HepG2 (cell line): ENCODE measurements at regions not wholly inside any gene's neighbourhood (a gene's known extent, or its start where the extent isn't known, plus 50 kb on each side); places are given as distances from the start of the nearest gene placed in this dataset.

Source experiments
- ATAC-seq: fragments of 200-7000 bp; cut with Tn5 transposase; 3 replicates; pipeline ENCODE4 v1.9.1; 2020; ENCODE audit warnings: mild to moderate bottlenecking, moderate library complexity
- BruUV-seq: library from RNA; stranded (reverse); fragments of 400-500 nt; replicated peaks from 2 replicates; lab custom pipeline; 2021; lab: Mats Ljungman, UMichigan
- CTCF ChIA-PET: fragments of 300-600 bp; formaldehyde crosslinking; extraction: SDS; loops from one replicate; lab custom pipeline; 2021; ENCODE audit warnings: low total read pairs, inconsistent platforms, low intra/inter-chr PET ratio; lab: Yijun Ruan, JAX
- POLR2A ChIA-PET: fragments of 350-600 bp; sonication (Branson Sonifier 250); formaldehyde crosslinking; loops from one replicate; lab custom pipeline; 2020; ENCODE audit warnings: antibody characterized with exemption, inconsistent platforms; lab: Yijun Ruan, JAX
- DNase-seq: peaks from one replicate; pipeline ENCODE4 v3.0.0-alpha.2; 2015; ENCODE audit warnings: low spot score
- FAIRE-seq: peaks from 3 replicates; lab custom pipeline; 2011; peaks lifted over from hg19 to GRCh38; lab: Jason Lieb, UNC
- H2AFZ ChIP-seq: one replicate; pipeline ENCODE4 v1.6.1; 2011; ENCODE audit warnings: low read length, inconsistent platforms
- H3K27ac ChIP-seq: fragments of 300-600 bp; 3 replicates; pipeline ENCODE4 v1.8.0; 2011; ENCODE audit warnings: mixed run types, mild to moderate bottlenecking, mixed read lengths, low read length, inconsistent platforms; ENCODE audit not compliant: insufficient read depth; ENCODE audit errors: extremely low read length
- H3K27me3 ChIP-seq, 2 experiments: fragments of 200-600 bp in 1 of 2; 2 replicates in 1 of 2; 3 replicates in 1 of 2; pipeline versions ENCODE4 v1.6.0 to v1.8.0; 2011; ENCODE audit warnings: low read length in 2 of 2, mild to moderate bottlenecking in 2 of 2, moderate library complexity in 2 of 2, inconsistent platforms in 1 of 2; ENCODE audit not compliant: insufficient read depth in 2 of 2, control insufficient read depth in 1 of 2
- H3K36me3 ChIP-seq, 2 experiments: fragments of 200-600 bp in 1 of 2; replicated peaks in 1 of 2; 2 replicates in 1 of 2; 3 replicates in 1 of 2; pipeline versions ENCODE4 v1.5.1 to v1.8.0; 2011; ENCODE audit warnings: low read length in 2 of 2, inconsistent platforms in 1 of 2; ENCODE audit not compliant: insufficient read depth in 2 of 2, control insufficient read depth in 1 of 2
- H3K4me1 ChIP-seq: 2 replicates; pipeline ENCODE4 v1.5.1; 2012; ENCODE audit warnings: low read length, inconsistent platforms; ENCODE audit not compliant: insufficient read depth
- H3K4me2 ChIP-seq: 2 replicates; pipeline ENCODE4 v1.6.0; 2011; ENCODE audit warnings: low read depth, low read length, inconsistent platforms
- H3K4me3 ChIP-seq, 3 experiments: fragments of 200-600 bp in 1 of 3; sonication (generic), shearing (Covaris generic) in 1 of 3; replicated peaks in 1 of 3; 2 replicates each; pipeline ENCODE4 v1.5.1; 2011 to 2016; ENCODE audit warnings: low read length in 3 of 3, inconsistent platforms in 2 of 3, low read depth in 2 of 3, mild to moderate bottlenecking in 2 of 3, control low read depth in 1 of 3, mixed read lengths in 1 of 3; ENCODE audit not compliant: insufficient read depth in 1 of 3
- H3K79me2 ChIP-seq: one replicate; pipeline ENCODE4 v1.6.1; 2011; ENCODE audit warnings: low read length, inconsistent platforms; ENCODE audit not compliant: insufficient read depth
- H3K9ac ChIP-seq: 2 replicates; pipeline ENCODE4 v1.6.0; 2011; ENCODE audit warnings: mild to moderate bottlenecking, low read depth, low read length, inconsistent platforms; ENCODE audit not compliant: insufficient read depth
- H3K9me3 ChIP-seq: 2 replicates; pipeline ENCODE4 v1.5.1; 2012; ENCODE audit warnings: mild to moderate bottlenecking, low read length
- H4K20me1 ChIP-seq: 2 replicates; pipeline ENCODE4 v1.6.0; 2011; ENCODE audit warnings: inconsistent platforms, mild to moderate bottlenecking, low read length, moderate library complexity; ENCODE audit not compliant: insufficient read depth
- CC2D1A ChIP-seq: sonication (generic); formaldehyde crosslinking; IDR thresholded peaks from 2 replicates; pipeline ENCODE4 v1.8.1; 2023; ENCODE audit warnings: mild to moderate bottlenecking, missing genetic modification reagents
- ONECUT2 ChIP-seq: sonication (generic); formaldehyde crosslinking; IDR thresholded peaks from 2 replicates; pipeline ENCODE4 v1.4.0; 2020; ENCODE audit warnings: missing genetic modification reagents
- SP1 ChIP-seq, 2 experiments: fragments of 450-650 bp in 1 of 2; sonication (generic) in 1 of 2; formaldehyde crosslinking in 1 of 2; IDR thresholded peaks; 2 replicates each; pipeline versions ENCODE4 v1.4.0 to v1.6.1; 2016 to 2020; ENCODE audit warnings: missing genetic modification reagents in 1 of 2
- ZBTB10 ChIP-seq: sonication (generic); formaldehyde crosslinking; IDR thresholded peaks from 2 replicates; pipeline ENCODE4 v1.4.0; 2020; ENCODE audit warnings: missing genetic modification reagents, borderline replicate concordance
- ZBTB42 ChIP-seq: sonication (generic); formaldehyde crosslinking; IDR thresholded peaks from 2 replicates; pipeline ENCODE4 v1.5.0; 2020; ENCODE audit warnings: mild to moderate bottlenecking, missing genetic modification reagents
- ZNF20 ChIP-seq: sonication (generic); formaldehyde crosslinking; IDR thresholded peaks from 2 replicates; pipeline ENCODE4 v1.4.0; 2020; ENCODE audit warnings: mild to moderate bottlenecking, moderate library complexity, missing genetic modification reagents
- ZNF350 ChIP-seq: sonication (generic); formaldehyde crosslinking; IDR thresholded peaks from 2 replicates; pipeline ENCODE4 v1.4.0; 2020; ENCODE audit warnings: mild to moderate bottlenecking, low read depth, missing genetic modification reagents, borderline replicate concordance
- ZNF451 ChIP-seq: sonication (generic); formaldehyde crosslinking; IDR thresholded peaks from 2 replicates; pipeline ENCODE4 v1.5.0; 2020; ENCODE audit warnings: mild to moderate bottlenecking, missing genetic modification reagents
- ZNF629 ChIP-seq: sonication (generic); formaldehyde crosslinking; conservative IDR thresholded peaks from 2 replicates; pipeline ENCODE4 v1.5.0; 2020; ENCODE audit warnings: missing genetic modification reagents
- WGBS: methylation state at CpG from one replicate; pipeline ENCODE4 v1.1.6; 2017; ENCODE audit warnings: low lambda C conversion rate; 5-methylcytosine and 5-hydroxymethylcytosine counted together
- in situ Hi-C: cut with HindIII; loops from 2 replicates; pipeline ENCODE4 v1.10.0; 2017; ENCODE audit warnings: low pct_unique_long_range_greater_than_20kb; ENCODE audit not compliant: extremely low pct_ligation_motif_present
- intact Hi-C: fragments of 100-400 bp; cut with micrococcal nuclease; formaldehyde crosslinking; loops from one replicate; pipeline ENCODE4 v1.10.0; 2022; ENCODE audit not compliant: unreplicated experiment

GRCh38 chr6:45741437-45742171 lies 274.1 kb downstream of the CLIC5 start (continued):
- TF ChIP-seq ZNF451 (CRISPR knock-in tag): no peak
- TF ChIP-seq, all 625 proteins: peak for 0

GRCh38 chr6:45739058-45739457 lies 276.6 kb downstream of the CLIC5 start:
- Histone ChIP-seq H3K4me2 (no peak overlapping the region), H3K4me1 (peaks cover 7% of the 10 kb centered on the region), H2AFZ (no peak overlapping the region), H3K9me3 (no peaks in the 10 kb centered on the region), H3K27ac (no peak overlapping the region), H3K9ac (no peak overlapping the region), H3K4me3 (no peak overlapping the region), H4K20me1 (no peaks in the 10 kb centered on the region), H3K79me2 (no peaks in the 10 kb centered on the region), H3K36me3 (no peaks in the 10 kb centered on the region)
- CTCF ChIA-PET: no interaction called here
- intact Hi-C loops: no loop called here
- 43% methylated on average over 3 of the region's 3 CpGs for WGBS
- no peak for FAIRE-seq
- no TSS peak for BruUV-seq
- ATAC-seq: no peak
- DNase-seq: no peak
- no peak for TF ChIP-seq CC2D1A (CRISPR knock-in tag)
- no peak for TF ChIP-seq ZNF350 (CRISPR knock-in tag)
- TF ChIP-seq ZNF20 (CRISPR knock-in tag): no peak
- TF ChIP-seq ZBTB42 (CRISPR knock-in tag): no peak
- no peak for TF ChIP-seq ONECUT2 (CRISPR knock-in tag)
- TF ChIP-seq ZNF629 (CRISPR knock-in tag): peak; percentile 78
- TF ChIP-seq ZBTB10 (CRISPR knock-in tag): no peak
- no peak for TF ChIP-seq SP1 (IDR thresholded peaks at IDR 0.05)
- no peak for TF ChIP-seq SP1 (CRISPR knock-in tag; IDR thresholded peaks at IDR 0.05)
- TF ChIP-seq, all 625 proteins: peak for 1
- POLR2A ChIA-PET: no interaction called here
- in situ Hi-C loops: no loop called here
- peaks cover 0 to 6% of the 10 kb centered on the region in 2 experiments; a peak in 1 of 5 replicates for H3K27me3 ChIP-seq
